ENCODE measurements at regions not wholly inside any gene's neighbourhood (a gene's known extent, or its start where the extent isn't known, plus 50 kb on each side); places are given as distances from the start of the nearest gene placed in this dataset.

DNA sequence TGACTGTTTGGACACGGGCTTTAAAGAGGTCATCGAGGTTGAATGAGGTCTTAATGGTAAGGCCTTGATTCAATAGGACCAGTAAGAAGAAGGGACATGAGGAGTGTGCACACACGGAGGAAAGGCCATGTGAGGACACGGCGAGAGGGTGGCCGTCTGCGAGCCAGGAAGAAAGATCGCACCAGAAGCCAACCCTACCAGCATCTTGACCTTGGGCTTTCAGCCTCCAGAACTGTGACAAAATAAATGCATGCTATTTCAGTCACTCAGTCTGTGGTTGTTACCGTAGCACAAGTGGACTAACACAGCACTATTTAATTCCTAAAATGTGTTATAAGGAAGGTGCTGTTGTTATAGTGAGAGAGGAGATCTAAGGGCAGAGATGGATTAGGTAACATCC is 468.6 kb upstream of the FAT1 start:
- TF ChIP-seq CTCF (conservative IDR thresholded peaks at IDR 0.05; ENCODE audit: low read depth, low read length) (no peak), EZH2 (IDR thresholded peaks at IDR 0.05; ENCODE audit: borderline replicate concordance, low read depth, low read length, poor library complexity, severe bottlenecking) (no peak)

Measured in A673 (cell line).